Left colon (tissue), 2 donors: ENCODE measurements at regions not wholly inside any gene's neighbourhood (a gene's known extent, or its start where the extent isn't known, plus 50 kb on each side); places are given as distances from the start of the nearest gene placed in this dataset.
"Not testable (repeated sequence)": the region's sequence is repeated elsewhere in the genome, so short reads cannot be mapped to it uniquely, and the experiment has no call there.

Experiments
- ATAC-seq: fragments of 200-7000 bp; cut with Tn5 transposase; one replicate; pipeline ENCODE4 v1.9.1; 2020; ENCODE audit warnings: mild to moderate bottlenecking, moderate library complexity
- DNase-seq, 2 donors: peaks; one replicate each; pipeline ENCODE4 v3.0.0-alpha.2; 2020
- intact Hi-C, 2 donors: fragments of 100-400 bp; cut with DNase I in 1 of 2; cut with micrococcal nuclease in 1 of 2; formaldehyde crosslinking; loops; one replicate each; pipeline versions ENCODE4 v1.11.2 to v1.14.0; 2022; cut with DNase I, micrococcal nuclease
- donor health status: DM: no; HTN: no; CAD: no.
- donor health status: DM: yes; HTN: yes; CAD: no.

DNA sequence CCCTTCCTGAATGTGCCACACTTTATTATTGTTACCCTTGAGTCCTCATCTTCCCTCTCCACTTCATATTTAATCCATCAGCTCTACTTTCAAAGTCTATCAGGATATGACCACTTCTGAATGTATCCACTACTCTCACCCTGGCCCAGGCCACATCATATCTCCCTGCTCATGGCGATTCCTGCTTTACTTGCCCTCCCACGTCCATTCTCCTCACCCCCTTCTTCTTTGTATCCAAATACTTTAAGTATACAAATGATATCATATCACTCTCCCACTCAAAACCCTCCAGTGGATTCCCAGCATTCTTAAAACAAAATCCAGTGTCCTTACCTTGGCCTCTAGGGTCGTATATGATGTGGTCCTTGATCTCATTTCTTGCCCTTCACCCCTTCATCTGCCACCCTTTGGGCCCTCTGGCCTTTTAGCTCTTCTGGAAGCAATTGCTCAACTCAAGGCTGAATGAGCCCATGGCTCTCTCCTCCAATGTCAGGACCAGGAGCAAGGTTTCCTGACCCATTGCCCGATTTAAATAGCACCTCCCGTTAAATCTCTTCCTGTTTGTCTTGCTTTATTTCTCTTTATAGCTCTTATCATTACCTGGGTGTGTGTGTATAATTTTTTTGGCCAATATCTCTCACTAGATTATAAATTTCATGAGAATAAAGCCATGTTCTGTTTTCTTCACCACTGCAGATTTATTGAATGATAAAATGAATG lies 205.9 kb upstream of the ECI2 start:
- ATAC-seq = peak; percentile 96
- DNase-seq = peak in 1 of 2 donors; percentile 38
- intact Hi-C loops = no loop called here

DNA sequence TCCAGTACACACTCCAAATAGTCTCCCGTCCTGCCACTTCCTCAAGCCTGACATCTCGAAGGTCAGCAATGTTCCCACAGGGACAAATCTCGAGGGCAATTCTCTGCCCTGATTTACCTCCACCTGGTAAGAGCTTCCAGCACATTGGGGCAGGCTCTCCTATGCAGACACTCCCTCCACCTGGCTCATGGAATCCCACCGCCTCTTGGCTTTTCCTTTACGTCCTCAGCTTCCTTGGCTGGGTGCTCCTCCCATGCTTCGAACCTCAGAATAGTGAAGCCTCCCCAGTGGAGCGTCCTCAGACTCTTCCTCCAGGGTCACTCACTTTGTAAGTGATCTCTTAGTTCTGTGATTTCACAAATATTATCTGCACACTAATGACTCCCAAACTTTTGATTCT lies 205.2 kb upstream of the ECI2 start:
- no peak for ATAC-seq
- intact Hi-C loops = no loop called here
- DNase-seq = no peak

DNA sequence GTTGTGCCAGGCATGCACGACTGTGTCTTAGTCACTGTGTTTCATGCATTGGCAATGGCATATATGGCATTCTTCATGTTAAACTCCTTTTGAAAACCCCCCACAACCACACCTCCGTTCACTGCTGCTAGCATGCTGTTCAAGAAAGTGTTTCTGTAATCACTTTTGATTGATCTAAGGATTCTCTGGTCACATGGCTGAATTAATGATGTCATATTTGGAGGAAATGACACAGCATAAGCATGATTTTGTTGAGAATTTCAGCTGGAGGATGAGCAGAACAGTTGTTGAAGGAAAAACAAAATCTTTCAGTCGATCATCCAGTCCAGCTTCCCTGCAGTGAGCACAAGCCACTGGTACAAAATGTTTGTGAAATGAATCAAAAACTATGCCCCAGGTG lies 203.5 kb upstream of the ECI2 start:
- ATAC-seq = no peak
- intact Hi-C loops = no loop called here
- no peak for DNase-seq

DNA sequence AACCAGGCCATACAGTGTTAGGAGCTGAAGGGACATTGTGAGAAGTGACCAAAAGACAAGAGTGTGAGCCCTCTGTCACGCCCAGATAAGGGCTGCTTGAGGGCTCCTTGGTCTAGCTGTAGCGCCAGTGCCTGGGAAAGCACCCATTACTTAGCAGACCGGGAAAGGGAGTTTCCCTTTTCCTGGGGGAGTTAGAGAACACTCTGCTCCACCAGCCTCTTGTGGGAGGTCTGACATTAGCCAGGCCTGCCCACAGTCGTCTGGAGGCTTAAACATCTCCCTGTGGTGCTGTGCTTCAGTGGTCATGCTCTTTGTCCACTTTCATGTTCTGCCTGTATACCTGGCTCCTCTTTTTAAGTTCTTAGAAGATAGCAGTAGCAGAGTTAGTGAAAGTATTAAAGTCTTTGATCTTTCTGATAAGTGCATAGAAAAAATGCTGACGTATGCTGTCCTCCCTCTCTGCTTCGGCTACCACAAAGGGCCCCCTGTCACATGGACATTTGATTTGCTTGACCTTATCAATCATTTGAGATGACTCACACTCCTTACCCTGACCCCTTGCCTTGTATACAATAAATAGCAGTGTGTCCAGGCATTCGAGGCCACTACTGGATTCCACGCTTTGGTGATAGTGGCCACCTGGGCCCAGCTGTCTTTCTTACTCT lies 201.5 kb upstream of the ECI2 start:
- DNase-seq (peak in 1 of 2 donors; percentile 57), ATAC-seq (no peak)
- intact Hi-C loops = no loop called here

DNA sequence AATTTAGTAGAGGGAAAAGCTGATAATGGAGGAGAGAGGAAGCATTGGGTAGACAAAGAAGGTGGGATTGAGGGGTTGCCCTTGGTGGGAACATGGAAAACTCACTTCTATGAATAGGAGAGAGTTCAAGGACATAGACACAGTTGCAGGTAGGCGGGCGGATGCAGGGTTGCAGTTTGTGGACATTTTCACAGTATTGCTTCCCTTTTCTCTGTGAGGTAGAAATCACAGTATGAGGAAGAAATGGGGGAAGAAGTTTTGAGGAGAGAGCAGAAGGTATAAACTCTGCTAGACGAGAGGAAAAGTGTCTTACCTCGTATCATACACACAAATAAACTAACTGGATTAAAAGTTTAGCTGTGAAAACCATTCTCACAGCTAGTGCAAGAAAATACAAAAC lies 200.7 kb upstream of the ECI2 start:
- DNase-seq = no peak
- intact Hi-C loops = no loop called here
- no peak for ATAC-seq

DNA sequence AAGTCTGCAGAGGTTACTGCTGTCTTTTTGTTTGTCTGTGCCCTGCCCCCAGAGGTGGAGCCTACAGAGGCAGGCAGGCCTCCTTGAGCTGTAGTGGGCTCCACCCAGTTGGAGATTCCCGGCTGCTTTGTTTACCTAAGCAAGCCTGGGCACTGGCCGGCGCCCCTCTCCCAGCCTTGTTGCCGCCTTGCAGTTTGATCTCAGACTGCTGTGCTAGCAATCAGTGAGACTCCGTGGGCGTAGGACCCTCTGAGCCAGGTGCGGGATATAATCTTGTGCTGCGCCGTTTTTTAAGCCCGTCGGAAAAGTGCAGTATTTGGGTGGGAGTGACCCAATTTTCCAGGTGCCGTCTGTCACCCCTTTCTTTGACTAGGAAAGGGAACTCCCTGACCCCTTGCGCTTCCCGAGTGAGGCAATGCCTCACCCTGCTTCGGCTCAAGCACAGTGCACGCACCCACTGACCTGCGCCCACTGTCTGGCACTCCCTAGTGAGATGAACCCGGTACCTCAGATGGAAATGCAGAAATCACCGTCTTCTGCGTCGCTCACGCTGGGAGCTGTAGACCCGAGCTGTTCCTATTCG lies 198.9 kb upstream of the ECI2 start:
- intact Hi-C loops, ATAC-seq: not testable (repeated sequence)
- DNase-seq = peak; percentile 64 to 73

DNA sequence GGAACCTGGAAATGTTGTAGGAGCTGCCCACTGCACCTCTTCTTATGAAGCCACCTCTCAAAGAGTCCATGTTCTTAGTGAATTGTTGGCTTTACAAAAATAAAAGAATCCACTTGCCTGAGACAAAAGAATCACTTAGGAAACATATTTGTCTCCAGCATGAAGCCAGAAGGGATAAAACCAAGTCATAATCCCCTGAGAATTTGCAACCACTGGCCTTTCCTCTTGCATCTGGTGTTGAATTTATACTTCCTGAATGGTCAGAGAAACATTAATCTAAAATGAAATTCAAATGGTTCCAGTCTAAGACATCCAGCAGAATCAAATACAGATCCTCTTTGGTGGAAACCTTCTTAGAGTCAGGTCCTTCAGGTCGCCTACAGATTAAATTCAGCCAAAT lies 192.5 kb upstream of the ECI2 start:
- ATAC-seq (no peak), DNase-seq (no peak)
- intact Hi-C loops = no loop called here

DNA sequence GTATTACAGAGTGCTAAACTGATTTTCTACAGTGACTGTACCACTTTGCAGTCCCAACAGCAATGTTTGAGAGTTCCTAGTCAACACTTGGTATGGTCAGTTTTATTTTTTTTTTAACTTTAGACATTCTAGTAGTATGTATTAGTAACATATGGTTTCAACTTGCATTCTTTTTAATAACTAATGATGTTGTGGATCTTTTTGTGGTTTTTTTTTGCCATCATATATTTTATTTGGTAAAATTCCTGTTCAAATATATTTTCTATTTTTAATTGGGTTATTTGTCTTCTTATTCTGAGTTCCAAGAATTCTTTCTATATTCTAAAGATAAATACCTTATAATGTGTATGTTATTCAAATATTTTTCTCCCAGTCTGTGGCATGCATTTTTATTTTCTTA lies 189.4 kb upstream of the ECI2 start:
- DNase-seq (no peak), ATAC-seq (no peak)
- intact Hi-C loops = no loop called here

DNA sequence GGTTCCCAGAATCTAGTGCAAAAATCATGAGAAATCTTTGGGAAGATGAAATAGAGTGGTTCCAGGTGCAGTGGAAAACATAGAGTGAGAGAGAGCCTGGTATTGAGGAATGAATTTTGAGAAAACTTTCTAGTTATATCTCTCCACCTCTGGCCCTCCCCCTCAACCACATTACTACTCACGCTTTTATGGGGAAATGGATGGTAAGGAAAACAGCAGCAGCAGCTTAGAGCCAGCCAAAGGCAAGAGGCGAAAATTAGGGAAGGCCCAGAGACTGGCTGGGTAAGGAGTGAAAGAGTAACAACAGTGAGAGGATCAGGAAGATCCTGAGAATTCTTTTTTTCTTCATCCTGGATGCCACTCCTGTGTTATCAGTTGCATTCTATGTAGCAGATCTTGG lies 187.9 kb upstream of the ECI2 start:
- intact Hi-C loops = no loop called here
- DNase-seq (no peak), ATAC-seq (no peak)

DNA sequence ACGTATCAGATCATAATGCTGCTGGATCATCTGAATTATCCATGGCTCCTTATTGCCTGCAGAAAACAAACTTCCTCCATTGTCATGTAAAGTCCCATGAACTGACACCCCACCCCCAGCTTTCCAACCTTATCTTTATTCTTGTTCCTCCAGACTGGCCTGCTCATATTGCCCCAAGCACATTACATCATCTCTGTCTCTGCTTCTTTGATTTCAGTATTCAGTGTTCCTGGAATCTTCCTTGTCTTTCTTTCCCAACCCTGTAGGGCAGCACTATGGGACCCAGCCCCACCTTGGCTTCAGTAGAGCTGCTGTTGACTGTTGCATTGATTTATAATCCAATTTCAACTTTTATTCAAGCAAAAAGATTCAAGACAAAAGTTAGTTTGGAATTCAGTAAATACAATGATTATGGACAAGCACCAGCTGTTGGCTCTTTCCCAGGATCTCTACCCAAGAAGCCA lies 187.5 kb upstream of the ECI2 start:
- DNase-seq (peak; percentile 30 to 58), ATAC-seq (peak; percentile 67)
- intact Hi-C loops = no loop called here

DNA sequence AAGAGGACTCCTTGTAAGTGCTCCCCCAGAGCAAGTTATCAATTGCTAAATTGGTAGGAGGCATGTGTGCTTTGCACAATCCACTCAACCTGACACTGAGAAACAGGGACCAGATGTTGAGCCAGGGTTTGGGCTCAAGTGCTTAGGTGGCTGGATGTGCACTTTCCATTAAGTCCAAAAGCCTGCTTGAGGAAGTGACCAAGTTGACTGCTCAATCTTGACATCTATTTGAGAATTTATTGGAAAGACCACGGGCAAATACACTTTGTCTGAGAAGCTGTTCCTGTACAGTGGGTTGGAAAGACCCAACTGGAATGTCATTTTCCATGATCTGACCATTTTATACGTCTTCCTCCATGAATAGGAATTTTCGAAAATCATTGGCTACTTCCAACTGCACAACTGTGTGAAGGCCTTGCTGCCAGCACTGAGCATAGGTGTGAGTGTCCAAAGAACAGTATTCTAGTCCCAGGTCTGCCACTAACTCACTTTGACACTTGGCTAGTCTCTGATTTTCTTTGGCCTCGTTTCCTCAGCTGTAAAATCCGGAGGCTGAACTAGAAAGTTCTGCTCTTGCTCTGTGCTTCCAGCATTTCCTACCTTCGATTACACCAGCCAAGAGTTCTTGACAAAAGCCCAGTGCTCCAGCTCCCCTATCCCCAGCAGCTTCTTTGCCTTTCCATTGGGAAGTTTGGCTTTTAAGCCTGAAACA lies 186.9 kb upstream of the ECI2 start:
- intact Hi-C loops = no loop called here
- no peak for DNase-seq

DNA sequence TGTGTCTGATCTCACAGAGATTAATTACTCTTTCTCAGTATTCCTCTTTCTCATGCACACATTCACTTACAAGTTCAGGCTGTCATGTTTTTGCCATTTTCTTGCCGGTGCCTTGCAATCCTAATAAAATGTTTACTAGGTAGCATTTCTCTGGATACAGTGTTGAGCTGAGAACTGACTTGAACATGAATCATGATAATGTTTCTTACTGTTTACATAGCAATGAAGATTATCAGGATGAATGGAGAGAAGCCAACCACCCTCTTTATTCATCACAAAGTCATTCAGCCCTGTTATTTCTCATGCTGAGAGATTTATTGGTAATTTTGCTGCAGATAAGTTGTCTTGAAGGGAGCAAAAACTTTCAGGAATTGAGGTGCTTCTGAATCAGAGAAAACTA lies 185.5 kb upstream of the ECI2 start:
- DNase-seq = no peak
- intact Hi-C loops = no loop called here
- peak; percentile 52 for ATAC-seq

More for the DNA sequence above, 186.9 kb upstream of the ECI2 start:
- no peak for ATAC-seq

DNA sequence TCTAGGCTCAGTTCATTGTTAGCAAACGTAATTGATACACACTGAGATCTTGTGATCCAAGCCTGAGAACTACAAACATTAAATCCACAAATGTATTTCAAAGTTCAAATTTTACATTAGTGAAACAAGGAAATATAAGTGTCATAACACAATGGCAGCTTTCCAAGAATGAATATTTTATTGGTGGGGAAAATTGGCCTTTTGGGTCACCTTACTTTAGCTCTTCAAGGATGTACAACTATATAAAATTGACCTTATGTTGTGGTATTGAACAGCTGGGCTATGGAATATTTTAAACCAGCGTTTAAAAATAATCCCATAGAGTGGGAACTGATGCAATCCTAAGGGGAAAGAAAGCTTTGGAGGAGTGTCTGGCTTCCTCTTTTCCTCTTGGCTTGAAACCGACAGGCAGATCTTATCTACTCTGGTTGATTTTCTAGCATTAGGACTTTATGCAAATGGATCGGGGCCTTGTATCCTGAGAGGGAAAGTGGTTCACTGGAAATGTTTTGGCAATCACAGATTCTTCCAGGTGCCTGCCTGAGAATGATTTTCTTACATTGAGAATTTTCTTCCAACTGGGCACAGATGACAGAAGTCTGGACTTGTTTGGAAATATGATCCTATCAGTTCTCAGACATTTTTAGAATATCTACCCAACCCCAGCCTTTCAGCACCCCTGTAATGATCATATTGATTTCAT lies 184.8 kb upstream of the ECI2 start:
- DNase-seq = no peak
- ATAC-seq = peak; percentile 63
- intact Hi-C loops = no loop called here

DNA sequence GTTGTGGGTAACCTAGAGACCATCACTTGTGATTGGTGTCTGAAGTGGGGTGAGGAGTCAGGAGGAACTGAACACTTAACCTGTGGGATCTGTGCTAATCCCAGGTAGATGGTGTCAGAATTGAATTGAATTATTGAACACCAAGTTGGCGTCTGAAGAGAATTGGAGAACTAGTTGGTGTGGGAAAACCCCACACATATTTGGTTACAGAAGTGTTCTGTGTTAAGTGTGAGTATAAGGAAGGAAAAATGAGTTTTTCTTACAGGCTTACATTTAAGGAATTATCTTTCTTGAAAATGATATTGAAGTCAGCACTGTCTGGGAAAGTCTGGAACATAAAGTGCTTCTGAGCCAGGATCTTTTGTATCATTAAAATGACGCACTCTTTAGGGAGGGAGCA lies 182.9 kb upstream of the ECI2 start:
- intact Hi-C loops = no loop called here
- ATAC-seq = no peak
- no peak for DNase-seq

DNA sequence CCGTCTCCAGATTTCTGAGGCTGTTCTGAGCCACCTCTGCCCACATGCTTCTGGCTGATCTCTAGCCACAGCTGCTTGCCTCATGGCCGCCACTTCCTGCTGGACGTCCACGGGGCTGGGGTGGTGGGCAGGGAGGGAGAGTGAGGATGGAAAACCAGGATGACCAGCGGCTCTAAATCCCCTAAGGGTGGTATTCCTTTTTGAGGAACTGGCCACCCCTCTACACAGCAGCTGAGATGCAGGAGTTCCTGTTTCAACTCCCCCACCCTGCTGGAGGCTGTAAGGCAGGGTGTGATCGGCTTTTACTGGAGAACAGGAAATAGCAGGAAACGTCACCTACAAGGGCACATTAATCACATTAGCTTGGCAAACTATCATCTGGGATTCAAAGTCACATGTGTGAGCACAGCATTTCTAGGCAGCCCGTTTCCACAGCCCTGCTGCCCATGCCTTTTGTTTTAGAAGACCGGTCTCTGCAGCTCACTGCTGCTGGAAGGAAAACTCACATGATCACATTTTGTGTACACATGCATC lies 181.6 kb upstream of the ECI2 start:
- DNase-seq = peak; percentile 59 to 81
- ATAC-seq = peak; percentile 72
- intact Hi-C loops = no loop called here

DNA sequence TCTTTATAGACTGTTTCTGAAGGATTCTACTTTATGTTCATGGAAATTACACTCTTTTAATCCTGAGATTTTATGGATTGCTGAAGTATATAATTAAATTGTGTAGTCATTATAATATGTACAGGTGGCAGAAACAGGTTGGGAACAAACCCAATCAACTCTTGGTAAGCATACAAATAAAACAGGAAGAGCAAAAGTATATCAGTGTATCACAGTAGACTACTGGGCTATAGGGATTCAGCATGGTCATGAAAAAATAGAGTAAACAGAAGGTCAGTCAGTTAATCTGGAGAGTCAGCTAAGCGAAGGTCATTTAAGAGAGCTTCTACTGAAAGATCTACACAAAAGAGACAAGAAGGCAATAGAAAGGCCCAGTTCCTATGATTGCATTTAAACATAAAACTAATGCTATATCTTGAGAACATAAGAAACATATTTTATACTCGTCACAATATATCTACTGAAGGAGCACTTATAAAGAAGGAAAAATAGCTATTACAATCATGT lies 178.9 kb upstream of the ECI2 start:
- peak; percentile 52 for ATAC-seq
- intact Hi-C loops = no loop called here
- DNase-seq = no peak

DNA sequence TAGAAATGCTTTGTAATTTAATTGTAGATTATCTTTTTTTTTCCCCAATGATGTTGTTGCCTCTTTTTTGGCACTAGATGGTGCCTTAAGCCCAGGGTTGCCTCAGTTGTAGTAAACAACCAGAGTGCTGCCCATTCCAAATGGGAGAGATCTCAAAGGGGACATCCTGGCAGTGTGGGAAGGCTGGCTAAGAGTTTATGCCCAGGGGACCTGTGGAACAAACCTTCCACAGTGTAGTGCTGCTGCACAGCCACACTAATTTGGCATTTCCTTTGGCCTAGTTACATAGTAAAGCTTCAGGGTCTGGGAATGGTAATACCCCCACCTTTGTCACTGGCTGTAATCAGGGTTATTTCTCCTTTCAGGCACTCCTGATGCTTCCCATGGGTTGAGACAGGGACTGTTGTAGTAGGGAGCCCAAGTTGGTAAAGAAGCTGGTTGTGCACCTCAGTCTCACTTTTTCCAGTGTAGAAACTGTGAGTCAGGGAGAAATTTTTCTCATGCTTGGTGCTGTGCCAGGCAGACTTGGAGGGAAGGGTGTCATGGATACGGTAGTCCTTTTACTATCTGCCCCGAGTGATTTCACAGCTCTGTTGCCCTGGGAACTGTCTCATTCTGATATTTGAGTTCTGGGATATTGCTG lies 177.8 kb upstream of the ECI2 start:
- intact Hi-C loops = no loop called here
- ATAC-seq (peak; percentile 71), DNase-seq (peak; percentile 60 to 73)
